Ovary (tissue), 3 donors: ENCODE measurements at regions not wholly inside any gene's neighbourhood (a gene's known extent, or its start where the extent isn't known, plus 50 kb on each side); places are given as distances from the start of the nearest gene placed in this dataset.

Source experiments
- EP300 ChIP-seq: sonication (generic); formaldehyde crosslinking; IDR thresholded peaks from one replicate; pipeline ENCODE4 v1.6.1; 2017; ENCODE audit warnings: antibody characterized with exemption
- POLR2A ChIP-seq: fragments of 450-650 bp; IDR thresholded peaks from one replicate; pipeline ENCODE4 v1.6.1; 2017; ENCODE audit warnings: antibody characterized with exemption, mild to moderate bottlenecking, moderate library complexity
- TF ChIP-seq, protein P1 (sequence below), 3 donors: fragments of 450-650 bp in 2 of 3; fragments of 200-600 bp in 1 of 3; IDR thresholded peaks; one replicate each; pipeline versions ENCODE4 v1.5.1 to v1.8.0; 2016 to 2022; ENCODE audit warnings: antibody characterized with exemption in 3 of 3, mild to moderate bottlenecking in 1 of 3
- donor health status: DM: no; HTN: no; CAD: no.

DNA sequence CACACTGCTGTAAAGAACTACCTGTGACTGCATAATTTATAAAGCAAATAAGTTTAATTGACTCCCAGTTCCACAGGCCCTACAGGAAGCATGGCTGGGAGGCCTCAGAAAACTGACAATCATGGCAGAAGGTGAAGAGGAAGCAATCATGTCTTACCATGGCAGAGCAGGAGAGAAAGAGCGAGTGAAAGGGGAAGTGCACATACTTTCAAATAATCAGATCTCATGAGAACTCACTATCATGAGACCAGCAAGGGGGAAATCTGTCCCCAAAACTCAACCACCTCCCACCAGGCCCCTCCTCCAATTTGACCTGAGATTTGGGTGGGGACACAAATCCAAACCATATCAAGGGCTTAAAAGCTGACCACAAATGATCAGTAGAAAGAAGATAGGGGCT lies 493.2 kb downstream of the PTPRC start:
- TF ChIP-seq EP300: no peak
- TF ChIP-seq, protein P1, sequence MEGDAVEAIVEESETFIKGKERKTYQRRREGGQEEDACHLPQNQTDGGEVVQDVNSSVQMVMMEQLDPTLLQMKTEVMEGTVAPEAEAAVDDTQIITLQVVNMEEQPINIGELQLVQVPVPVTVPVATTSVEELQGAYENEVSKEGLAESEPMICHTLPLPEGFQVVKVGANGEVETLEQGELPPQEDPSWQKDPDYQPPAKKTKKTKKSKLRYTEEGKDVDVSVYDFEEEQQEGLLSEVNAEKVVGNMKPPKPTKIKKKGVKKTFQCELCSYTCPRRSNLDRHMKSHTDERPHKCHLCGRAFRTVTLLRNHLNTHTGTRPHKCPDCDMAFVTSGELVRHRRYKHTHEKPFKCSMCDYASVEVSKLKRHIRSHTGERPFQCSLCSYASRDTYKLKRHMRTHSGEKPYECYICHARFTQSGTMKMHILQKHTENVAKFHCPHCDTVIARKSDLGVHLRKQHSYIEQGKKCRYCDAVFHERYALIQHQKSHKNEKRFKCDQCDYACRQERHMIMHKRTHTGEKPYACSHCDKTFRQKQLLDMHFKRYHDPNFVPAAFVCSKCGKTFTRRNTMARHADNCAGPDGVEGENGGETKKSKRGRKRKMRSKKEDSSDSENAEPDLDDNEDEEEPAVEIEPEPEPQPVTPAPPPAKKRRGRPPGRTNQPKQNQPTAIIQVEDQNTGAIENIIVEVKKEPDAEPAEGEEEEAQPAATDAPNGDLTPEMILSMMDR (IDR thresholded peaks at IDR 0.05): no peak
- no peak for TF ChIP-seq POLR2A
